Endothelial cell of umbilical vein (primary cell): ENCODE measurements at regions not wholly inside any gene's neighbourhood (a gene's known extent, or its start where the extent isn't known, plus 50 kb on each side); places are given as distances from the start of the nearest gene placed in this dataset.

Source experiments
- BruUV-seq: library from RNA; stranded (reverse); fragments of 400-500 nt; replicated peaks from 2 replicates; lab custom pipeline; 2021; lab: Mats Ljungman, UMichigan
- CTCF ChIA-PET: fragments of 300-600, 350-600 bp; sonication (Branson Sonifier 250); formaldehyde crosslinking; loops from one replicate; lab custom pipeline; 2021; ENCODE audit warnings: antibody characterized with exemption, inconsistent platforms; lab: Charles Lee
- POLR2A ChIA-PET: fragments of 300-600, 350-600 bp; sonication (Branson Sonifier 250); formaldehyde crosslinking; loops from one replicate; lab custom pipeline; 2021; ENCODE audit warnings: antibody characterized with exemption, inconsistent platforms; lab: Charles Lee
- DNase-seq: peaks from one replicate; pipeline ENCODE4 v3.0.0-alpha.2; 2011; ENCODE audit warnings: low read depth, low spot score
- FAIRE-seq: peaks from 2 replicates; lab custom pipeline; 2011; peaks lifted over from hg19 to GRCh38; lab: Jason Lieb, UNC
- H2AFZ ChIP-seq: 2 replicates; pipeline ENCODE4 v1.6.0; 2012; ENCODE audit warnings: low read depth, low read length, control low read depth, inconsistent platforms
- H3K27ac ChIP-seq: 2 replicates; pipeline ENCODE4 v1.5.1; 2011; ENCODE audit warnings: low read depth, mild to moderate bottlenecking, control low read depth, low read length, moderate library complexity; ENCODE audit not compliant: insufficient read depth
- H3K27me3 ChIP-seq, 2 experiments: 2 replicates each; pipeline versions ENCODE4 v1.6.0 to v1.6.1; 2011; ENCODE audit warnings: low read length in 2 of 2, mixed read lengths in 1 of 2; ENCODE audit not compliant: control insufficient read depth in 2 of 2, insufficient read depth in 2 of 2
- H3K36me3 ChIP-seq, 2 experiments: 2 replicates in 1 of 2; 3 replicates in 1 of 2; pipeline ENCODE4 v1.5.1; 2011; ENCODE audit warnings: low read length in 2 of 2, mild to moderate bottlenecking in 1 of 2, moderate library complexity in 1 of 2; ENCODE audit not compliant: control insufficient read depth in 2 of 2, insufficient read depth in 2 of 2; ENCODE audit errors: extremely low read depth in 1 of 2
- H3K4me1 ChIP-seq: 3 replicates; pipeline ENCODE4 v1.5.1; 2011; ENCODE audit warnings: mild to moderate bottlenecking, low read length; ENCODE audit not compliant: control insufficient read depth, insufficient read depth; ENCODE audit errors: extremely low read depth
- H3K4me2 ChIP-seq: 2 replicates; pipeline ENCODE4 v1.6.1; 2011; ENCODE audit warnings: low read length, control low read depth, mixed read lengths; ENCODE audit not compliant: insufficient read depth
- H3K4me3 ChIP-seq, 3 experiments: fragments of 200-600 bp in 1 of 3; sonication (generic), shearing (Covaris generic) in 1 of 3; replicated peaks in 1 of 3; 2 replicates each; pipeline ENCODE4 v1.5.1; 2011 to 2016; ENCODE audit warnings: control low read depth in 3 of 3, low read length in 3 of 3, mild to moderate bottlenecking in 2 of 3, inconsistent platforms in 1 of 3, low read depth in 1 of 3, moderate library complexity in 1 of 3; ENCODE audit not compliant: insufficient read depth in 1 of 3
- H3K79me2 ChIP-seq: 2 replicates; pipeline ENCODE4 v1.6.0; 2012; ENCODE audit warnings: low read length, inconsistent platforms; ENCODE audit not compliant: control insufficient read depth, insufficient read depth
- H3K9ac ChIP-seq: replicated peaks from 2 replicates; pipeline ENCODE3; 2011; ENCODE audit warnings: low read length, control low read depth; ENCODE audit not compliant: insufficient read depth; ENCODE audit errors: extremely low read depth
- H3K9me1 ChIP-seq: replicated peaks from 3 replicates; pipeline ENCODE4 v1.6.0; 2011; ENCODE audit warnings: mild to moderate bottlenecking, low read length; ENCODE audit not compliant: control insufficient read depth, insufficient read depth; ENCODE audit errors: extremely low read depth
- H3K9me3 ChIP-seq: replicated peaks from 2 replicates; pipeline ENCODE4 v1.5.1; 2012; ENCODE audit warnings: low read length, inconsistent platforms; ENCODE audit not compliant: control insufficient read depth, insufficient read depth
- H4K20me1 ChIP-seq: replicated peaks from 2 replicates; pipeline ENCODE3; 2011; ENCODE audit warnings: mild to moderate bottlenecking, low read length; ENCODE audit not compliant: control insufficient read depth, insufficient read depth; ENCODE audit errors: extremely low read depth
- EZH2 ChIP-seq: IDR thresholded peaks from 2 replicates; pipeline ENCODE4 v1.6.1; 2012; ENCODE audit warnings: borderline replicate concordance, low read depth, mild to moderate bottlenecking, moderate library complexity, low read length, inconsistent platforms; ENCODE audit not compliant: severe bottlenecking
- FOS ChIP-seq: IDR thresholded peaks from 2 replicates; pipeline ENCODE4 v1.6.1; 2011; ENCODE audit warnings: mild to moderate bottlenecking, low read length, moderate library complexity, borderline replicate concordance; ENCODE audit not compliant: insufficient read depth
- GATA2 ChIP-seq: IDR thresholded peaks from 2 replicates; pipeline ENCODE4 v1.7.0; 2011; ENCODE audit warnings: low read depth, mild to moderate bottlenecking, moderate library complexity, mixed read lengths, low read length; ENCODE audit not compliant: insufficient read length, insufficient read depth
- JUN ChIP-seq: IDR thresholded peaks from 2 replicates; pipeline ENCODE4 v1.6.1; 2011; ENCODE audit warnings: borderline replicate concordance, low read depth; ENCODE audit not compliant: insufficient read length, insufficient read depth
- MYC ChIP-seq: IDR thresholded peaks from one replicate; pipeline ENCODE4 v1.6.1; 2011; ENCODE audit warnings: mild to moderate bottlenecking, low read depth, low read length
- POLR2A ChIP-seq: IDR thresholded peaks from 2 replicates; pipeline ENCODE4 v1.6.1; 2012; ENCODE audit warnings: low read depth, mild to moderate bottlenecking, control low read depth, low read length
- POLR2AphosphoS5 ChIP-seq: IDR thresholded peaks from 2 replicates; pipeline ENCODE4 v1.6.1; 2012; ENCODE audit warnings: low read depth, mild to moderate bottlenecking, control low read depth, low read length, moderate library complexity; ENCODE audit not compliant: insufficient read depth
- dilution Hi-C: fragments of 300-500 bp; cut with MboI; formaldehyde crosslinking; loops from one replicate; pipeline ENCODE4 v1.15.0; 2019; ENCODE audit warnings: low sequenced_read_pairs; ENCODE audit not compliant: extremely low pct_ligation_motif_present
- intact Hi-C: fragments of 100-400 bp; cut with micrococcal nuclease; formaldehyde crosslinking; loops from one replicate; pipeline ENCODE4 v1.10.0; 2022
- TF ChIP-seq, protein P1 (sequence below): IDR thresholded peaks from 2 replicates; pipeline ENCODE4 v1.6.1; 2011; ENCODE audit not compliant: insufficient read depth, insufficient read length
- TF ChIP-seq, protein P2 (sequence below), 2 donors: IDR thresholded peaks; 1 replicate in 1 of 2; 2 replicates in 1 of 2; pipeline ENCODE4 v1.5.1; 2011; ENCODE audit warnings: low read length in 2 of 2, mild to moderate bottlenecking in 2 of 2, moderate library complexity in 2 of 2, control low read depth in 1 of 2, inconsistent platforms in 1 of 2, low read depth in 1 of 2; ENCODE audit not compliant: insufficient read depth in 1 of 2; ENCODE audit errors: extremely low read depth in 1 of 2

GRCh38 chr21:17050156-17050555, 462.7 kb upstream of the CXADR start:
- no TSS peak for BruUV-seq
- no peaks in the 10 kb centered on the region for H3K36me3 ChIP-seq
- DNase-seq (no peak), FAIRE-seq (peak; percentile 31)
- no peak overlapping the region for H3K4me3 ChIP-seq
- ChIA-PET POLR2A (no interaction called here), CTCF (no interaction called here)
- no peaks in the 10 kb centered on the region for H3K9me1 ChIP-seq
- dilution Hi-C loops (no loop called here), intact Hi-C loops (no loop called here)
- H3K9ac ChIP-seq, result no peak overlapping the region
- no peaks in the 10 kb centered on the region for H3K4me1 ChIP-seq
- no peak overlapping the region for H3K4me2 ChIP-seq
- H3K27me3 ChIP-seq, result no peaks in the 10 kb centered on the region
- H2AFZ ChIP-seq, result no peak overlapping the region
- H3K27ac ChIP-seq, result no peak overlapping the region
- no peaks in the 10 kb centered on the region for H3K79me2 ChIP-seq
- no peaks in the 10 kb centered on the region for H3K9me3 ChIP-seq
- no peaks in the 10 kb centered on the region for H4K20me1 ChIP-seq
- TF ChIP-seq JUN (no peak), GATA2 (no peak)

DNA sequence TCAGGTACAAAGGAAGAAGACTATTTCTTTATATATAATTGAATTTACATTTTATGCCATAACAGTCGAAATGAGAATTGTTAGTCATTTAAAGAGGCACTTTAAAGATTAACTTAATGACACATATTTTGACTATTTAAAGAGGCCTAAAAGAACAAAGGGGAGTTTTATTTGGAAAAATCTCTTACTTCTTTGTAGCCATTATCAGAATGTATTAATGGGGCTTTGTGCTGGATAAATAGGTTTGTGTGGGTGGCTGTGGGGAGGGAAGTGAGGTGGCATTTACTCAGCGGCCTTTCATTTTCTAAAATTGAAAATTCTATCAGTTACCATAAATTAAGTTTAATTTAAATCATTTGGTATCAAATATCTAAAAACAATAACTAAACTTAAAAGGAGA, 462.2 kb upstream of the CXADR start:
- intact Hi-C loops, result no loop called here
- H3K79me2 ChIP-seq, result no peaks in the 10 kb centered on the region
- no peak for FAIRE-seq
- H3K4me3 ChIP-seq, result no peak overlapping the region
- H2AFZ ChIP-seq, result no peak overlapping the region
- no peak overlapping the region for H3K27ac ChIP-seq
- dilution Hi-C loops, result no loop called here
- H4K20me1 ChIP-seq, result no peaks in the 10 kb centered on the region
- no peaks in the 10 kb centered on the region for H3K4me1 ChIP-seq
- H3K4me2 ChIP-seq, result no peak overlapping the region
- H3K9me1 ChIP-seq, result no peaks in the 10 kb centered on the region
- ChIA-PET POLR2A (no interaction called here), CTCF (no interaction called here)
- BruUV-seq, result no TSS peak
- no peaks in the 10 kb centered on the region for H3K9me3 ChIP-seq
- peaks cover 0 to 1% of the 10 kb centered on the region in 2 experiments for H3K27me3 ChIP-seq
- TF ChIP-seq, protein P1, sequence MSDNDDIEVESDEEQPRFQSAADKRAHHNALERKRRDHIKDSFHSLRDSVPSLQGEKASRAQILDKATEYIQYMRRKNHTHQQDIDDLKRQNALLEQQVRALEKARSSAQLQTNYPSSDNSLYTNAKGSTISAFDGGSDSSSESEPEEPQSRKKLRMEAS, result no peak
- TF ChIP-seq GATA2 (no peak), POLR2A (no peak), MYC (no peak), EZH2 (no peak), JUN (no peak), POLR2AphosphoS5 (no peak), FOS (no peak)
- TF ChIP-seq, protein P2, sequence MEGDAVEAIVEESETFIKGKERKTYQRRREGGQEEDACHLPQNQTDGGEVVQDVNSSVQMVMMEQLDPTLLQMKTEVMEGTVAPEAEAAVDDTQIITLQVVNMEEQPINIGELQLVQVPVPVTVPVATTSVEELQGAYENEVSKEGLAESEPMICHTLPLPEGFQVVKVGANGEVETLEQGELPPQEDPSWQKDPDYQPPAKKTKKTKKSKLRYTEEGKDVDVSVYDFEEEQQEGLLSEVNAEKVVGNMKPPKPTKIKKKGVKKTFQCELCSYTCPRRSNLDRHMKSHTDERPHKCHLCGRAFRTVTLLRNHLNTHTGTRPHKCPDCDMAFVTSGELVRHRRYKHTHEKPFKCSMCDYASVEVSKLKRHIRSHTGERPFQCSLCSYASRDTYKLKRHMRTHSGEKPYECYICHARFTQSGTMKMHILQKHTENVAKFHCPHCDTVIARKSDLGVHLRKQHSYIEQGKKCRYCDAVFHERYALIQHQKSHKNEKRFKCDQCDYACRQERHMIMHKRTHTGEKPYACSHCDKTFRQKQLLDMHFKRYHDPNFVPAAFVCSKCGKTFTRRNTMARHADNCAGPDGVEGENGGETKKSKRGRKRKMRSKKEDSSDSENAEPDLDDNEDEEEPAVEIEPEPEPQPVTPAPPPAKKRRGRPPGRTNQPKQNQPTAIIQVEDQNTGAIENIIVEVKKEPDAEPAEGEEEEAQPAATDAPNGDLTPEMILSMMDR (IDR thresholded peaks at IDR 0.05; ENCODE audit: extremely low read depth in 1 of 2, insufficient read depth in 1 of 2, low read depth in 1 of 2, low read length in 2 of 2), result no peak
- H3K9ac ChIP-seq, result no peak overlapping the region
- DNase-seq, result no peak
- H3K36me3 ChIP-seq, result no peaks in the 10 kb centered on the region
